ENCODE measurements at regions not wholly inside any gene's neighbourhood (a gene's known extent, or its start where the extent isn't known, plus 50 kb on each side); places are given as distances from the start of the nearest gene placed in this dataset.
"Not testable (repeated sequence)": the region's sequence is repeated elsewhere in the genome, so short reads cannot be mapped to it uniquely, and the experiment has no call there.

DNA sequence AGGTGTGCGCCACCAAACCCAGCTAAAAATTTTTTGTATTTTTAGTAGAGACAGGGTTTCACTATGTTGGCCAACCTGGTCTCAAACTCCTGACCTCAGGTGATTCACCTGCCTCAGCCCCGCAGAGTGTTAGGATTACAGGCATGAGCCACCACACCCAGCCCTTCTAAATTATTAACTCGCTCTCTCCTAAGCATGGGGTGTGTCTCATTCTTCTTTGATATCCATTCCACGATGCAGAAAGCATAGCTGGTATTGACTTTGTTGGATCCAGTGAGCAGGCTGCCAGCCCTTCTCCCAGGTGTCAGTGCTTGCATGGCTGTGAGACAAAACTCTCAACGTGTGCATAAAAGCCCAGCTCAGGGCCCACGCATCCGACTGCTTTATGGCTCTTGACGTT lies 254.1 kb upstream of the PFKP start:
- in situ Hi-C loops (cut with MboI; ENCODE audit: low sequenced_read_pairs): no loop called here

DNA sequence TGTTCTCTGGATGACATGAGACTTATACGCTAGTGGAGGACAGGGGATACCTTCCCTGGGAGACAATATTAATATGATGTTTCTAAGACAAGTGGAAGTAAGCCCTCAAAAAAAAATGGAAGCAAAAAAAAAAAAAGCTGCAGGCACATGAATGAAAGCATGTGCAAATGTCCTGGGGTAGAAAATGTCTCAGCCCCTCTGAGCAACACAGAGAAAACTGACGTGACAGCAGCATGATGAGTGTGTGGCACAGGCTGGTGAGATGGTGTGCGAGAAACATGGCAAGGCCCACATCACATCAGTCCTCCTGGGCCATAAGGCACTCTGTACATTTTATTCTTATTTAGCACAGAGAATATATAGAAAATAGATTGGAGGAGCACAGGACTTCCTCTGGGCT lies 254.7 kb upstream of the PFKP start:
- in situ Hi-C loops (cut with MboI; ENCODE audit: low sequenced_read_pairs): no loop called here

DNA sequence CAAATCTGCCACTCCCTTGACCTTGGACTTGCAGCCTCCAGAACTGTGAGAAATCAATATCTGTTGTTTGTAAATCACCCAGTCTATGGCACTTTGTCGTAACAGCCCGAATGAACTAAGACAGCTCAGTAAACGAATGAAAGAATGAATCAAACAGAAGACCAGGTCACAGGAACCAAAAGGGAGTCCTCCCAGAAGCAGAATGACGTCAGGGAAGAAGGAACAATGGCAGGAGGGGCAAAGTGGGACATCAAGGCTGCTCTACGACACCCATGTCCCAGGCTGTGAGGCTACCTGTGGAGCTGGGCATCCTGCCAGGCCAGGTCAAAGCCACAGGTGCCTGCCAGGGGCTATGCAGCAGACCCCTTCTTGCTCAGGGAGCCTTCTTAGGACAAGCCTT lies 267.2 kb upstream of the PFKP start:
- in situ Hi-C loops (cut with MboI; ENCODE audit: low sequenced_read_pairs): no loop called here

DNA sequence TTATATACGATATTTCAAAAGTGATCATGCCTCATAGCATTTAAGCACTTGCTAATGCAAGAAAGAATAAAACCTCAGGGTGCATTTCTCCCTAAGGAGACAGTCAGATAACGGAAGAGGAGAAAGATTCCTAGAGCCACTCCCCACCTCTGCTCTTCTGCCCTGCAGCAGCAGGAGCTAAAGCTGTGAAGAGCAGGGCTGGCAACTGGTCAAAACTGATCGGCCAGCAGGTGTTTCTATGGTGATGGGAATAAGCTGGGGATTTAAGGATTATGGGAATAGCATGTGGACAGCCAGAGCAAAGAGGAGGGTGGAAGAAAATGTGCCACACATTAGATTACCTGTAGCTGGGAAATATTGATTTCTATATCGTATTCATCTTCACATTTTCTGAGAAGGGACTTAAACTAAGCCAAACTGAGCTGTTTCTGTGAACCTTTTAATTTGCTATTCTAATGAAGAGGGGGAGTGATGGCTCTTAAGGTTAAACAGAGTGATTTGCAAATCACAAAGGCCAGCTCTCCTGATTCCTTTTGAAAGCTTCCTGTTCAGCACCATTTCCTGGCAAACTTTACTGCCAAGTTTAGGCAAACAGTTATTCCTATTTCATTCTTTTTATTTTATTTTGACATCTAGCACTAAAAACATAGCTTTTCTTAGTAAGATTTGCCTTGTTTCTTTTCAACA lies 268.9 kb upstream of the PFKP start:
- in situ Hi-C loops (cut with MboI; ENCODE audit: low sequenced_read_pairs): no loop called here

DNA sequence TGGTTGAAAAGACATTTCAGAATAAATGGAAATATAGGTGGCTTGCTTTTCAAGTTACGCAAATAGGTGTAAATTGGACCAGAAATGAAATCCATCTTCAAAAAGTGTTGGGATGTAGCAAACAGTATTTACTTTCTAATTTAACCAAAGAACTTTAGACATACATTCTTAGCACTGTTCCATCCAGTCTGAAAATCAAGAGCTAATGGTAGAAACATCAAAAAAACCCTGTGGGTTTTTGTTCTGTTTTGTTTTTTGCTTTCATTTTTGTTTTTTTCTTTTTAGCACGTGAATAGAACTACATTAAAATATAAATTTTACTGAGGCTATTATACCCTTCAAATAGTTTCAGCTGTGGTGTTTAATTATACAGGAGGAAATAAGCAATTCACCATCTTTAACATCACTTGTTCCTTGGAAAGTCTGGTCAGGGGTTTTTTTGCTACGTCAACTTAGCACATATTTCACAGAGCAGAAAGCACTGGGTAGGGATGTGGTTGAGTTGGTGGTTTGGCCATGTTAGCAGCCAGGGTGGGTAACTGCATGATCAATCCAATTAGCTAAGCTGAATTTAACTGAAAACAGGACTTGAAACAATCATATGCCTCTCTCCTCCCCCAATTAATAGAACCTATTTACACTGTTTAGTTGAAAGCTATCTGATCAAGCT lies 275.4 kb upstream of the PFKP start:
- in situ Hi-C loops (cut with MboI; ENCODE audit: low sequenced_read_pairs): no loop called here

DNA sequence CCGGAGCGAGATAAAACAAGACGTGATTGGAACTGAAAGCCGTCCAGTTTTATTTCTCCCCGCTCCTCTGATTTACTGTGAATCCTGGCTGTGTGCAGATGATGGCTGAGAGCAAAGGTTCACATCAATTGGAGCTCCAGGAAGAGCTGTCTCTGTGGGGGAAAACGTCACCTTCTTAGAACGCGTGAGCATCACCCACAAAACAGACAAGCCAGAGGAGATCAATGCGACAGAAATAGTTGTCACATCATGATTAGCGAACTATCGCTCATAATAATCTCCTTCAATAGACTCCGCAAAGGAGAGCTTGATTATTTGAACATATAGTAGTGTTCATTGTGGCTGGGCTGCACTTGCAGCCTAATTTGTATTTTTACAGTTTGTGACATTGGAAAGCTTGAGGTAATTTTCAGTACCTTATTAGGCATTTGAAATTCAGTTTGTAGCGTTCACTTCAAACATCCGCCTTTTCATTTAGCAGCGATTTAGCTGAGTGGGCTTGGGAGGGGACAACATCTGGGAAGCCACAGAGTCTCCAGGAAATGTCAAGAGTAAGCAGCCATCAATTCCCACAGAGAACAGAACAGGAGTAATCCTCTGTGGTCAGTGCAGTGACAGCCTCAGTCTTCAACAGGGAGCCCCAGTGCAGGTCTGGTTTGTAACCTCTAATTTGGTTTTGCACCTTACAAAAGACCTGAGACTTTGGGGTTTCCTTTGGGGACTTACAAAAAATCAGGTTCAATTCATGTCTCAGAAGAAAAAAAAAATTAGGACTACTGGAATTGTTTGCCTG lies 276.8 kb upstream of the PFKP start:
- in situ Hi-C loops (cut with MboI; ENCODE audit: low sequenced_read_pairs): no loop called here

DNA sequence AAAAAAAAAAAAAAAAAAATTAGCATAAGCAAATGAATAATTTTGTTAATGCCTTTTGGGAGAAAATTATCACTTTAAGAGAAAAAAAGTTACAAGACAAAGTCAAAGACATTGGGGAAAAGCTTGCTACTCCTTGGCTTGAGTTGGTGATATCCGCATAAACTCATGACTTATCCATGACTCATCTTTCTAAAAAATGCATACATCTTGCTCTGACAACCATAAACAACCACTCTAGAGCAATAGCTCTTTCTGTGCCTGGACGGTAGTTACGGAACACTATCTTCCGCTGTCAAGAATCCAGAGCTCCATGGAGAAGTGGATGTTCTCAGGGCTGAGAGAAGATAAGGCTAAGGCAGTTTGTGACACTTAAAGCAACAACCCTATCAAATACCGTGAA lies 281.1 kb upstream of the PFKP start:
- in situ Hi-C loops (cut with MboI; ENCODE audit: low sequenced_read_pairs): no loop called here

DNA sequence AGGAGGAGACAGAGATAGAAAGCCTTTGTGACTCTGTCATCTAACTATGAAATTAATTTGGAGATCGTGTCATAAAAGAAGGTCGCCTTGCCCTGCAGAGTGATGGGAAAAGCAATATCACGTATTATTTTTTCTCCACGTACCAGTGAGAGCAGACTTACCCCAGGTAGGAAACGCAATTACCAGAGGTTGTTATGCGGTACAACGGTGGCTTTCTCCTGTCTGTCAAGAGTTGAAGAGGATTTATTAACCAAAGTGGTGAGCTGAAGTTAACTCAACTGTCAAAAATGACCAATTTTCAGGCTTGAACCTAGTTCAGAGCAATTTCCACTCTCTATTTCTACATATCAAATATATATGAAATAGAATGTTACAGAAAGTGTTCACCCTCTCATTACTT lies 282.6 kb upstream of the PFKP start:
- in situ Hi-C loops (cut with MboI; ENCODE audit: low sequenced_read_pairs): no loop called here

DNA sequence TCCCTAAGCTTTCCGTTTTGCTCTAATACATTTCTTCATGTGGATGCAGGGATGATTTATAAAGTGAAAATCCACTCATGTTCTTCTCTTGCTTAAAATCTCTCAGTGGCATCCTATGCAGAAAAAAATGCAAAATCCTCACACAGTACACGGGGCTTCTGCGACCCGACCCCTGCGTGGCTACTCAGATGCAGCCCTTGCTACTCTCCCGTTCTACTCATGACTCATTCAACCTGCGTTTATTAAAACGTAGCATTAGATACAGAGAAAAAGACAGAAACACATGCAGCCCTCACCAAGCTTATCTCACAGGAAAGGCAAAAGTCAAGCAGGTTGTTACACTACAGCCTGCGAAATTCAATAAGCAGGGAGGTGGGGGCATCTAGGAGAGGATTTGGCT lies 284.4 kb upstream of the PFKP start:
- in situ Hi-C loops (cut with MboI; ENCODE audit: low sequenced_read_pairs): no loop called here

DNA sequence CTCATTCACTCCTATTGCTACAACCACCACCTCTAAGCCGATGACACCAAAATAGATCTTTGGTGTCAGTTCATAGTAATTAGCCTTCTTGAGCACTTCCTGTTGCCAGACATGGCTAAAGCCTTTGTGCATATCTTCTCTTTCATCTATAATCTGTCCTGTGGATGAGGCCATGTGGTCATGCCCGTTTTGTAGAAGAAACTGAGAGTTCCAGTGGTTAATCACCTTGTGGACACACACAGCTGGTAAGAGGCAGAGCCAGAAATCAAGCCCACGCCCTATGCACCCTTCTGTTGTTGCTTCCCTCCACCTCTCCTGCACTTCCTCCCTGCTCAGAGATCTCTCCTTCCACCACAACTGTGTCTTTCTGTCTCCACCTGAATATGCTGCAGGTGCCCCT lies 285.1 kb upstream of the PFKP start:
- in situ Hi-C loops (cut with MboI; ENCODE audit: low sequenced_read_pairs): no loop called here

DNA sequence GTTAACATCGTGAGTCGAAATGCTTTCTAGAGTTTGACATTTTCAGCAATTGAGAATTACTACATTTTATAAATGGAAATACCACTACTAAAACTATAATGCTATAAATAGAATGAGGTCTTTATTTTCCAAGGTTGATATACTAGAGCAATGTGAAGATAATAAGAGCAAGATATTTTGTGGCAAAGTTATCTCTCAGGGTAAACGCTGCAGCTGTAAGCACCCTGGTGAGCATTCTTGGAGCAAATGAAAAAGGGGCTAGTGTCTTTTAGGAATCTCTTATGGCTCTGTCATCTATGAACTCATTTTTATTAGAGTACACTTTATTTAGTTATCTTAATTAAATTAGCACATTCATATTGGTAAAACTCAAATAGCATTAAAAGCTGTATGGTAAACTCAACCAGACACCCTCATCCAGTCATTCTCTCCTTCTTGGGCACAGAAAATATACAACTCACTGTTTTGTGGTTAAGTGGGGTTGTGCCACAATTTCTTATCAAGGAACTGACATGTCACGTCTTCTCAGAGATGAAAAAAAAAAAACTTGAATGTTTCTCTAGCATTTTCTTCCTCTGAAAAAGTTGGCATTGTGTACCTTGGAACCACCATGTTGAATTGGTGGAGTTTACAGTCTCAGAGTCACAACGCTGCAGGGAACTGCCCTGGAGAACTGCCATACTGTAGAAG lies 289.5 kb upstream of the PFKP start:
- in situ Hi-C loops (cut with MboI; ENCODE audit: low sequenced_read_pairs): no loop called here

DNA sequence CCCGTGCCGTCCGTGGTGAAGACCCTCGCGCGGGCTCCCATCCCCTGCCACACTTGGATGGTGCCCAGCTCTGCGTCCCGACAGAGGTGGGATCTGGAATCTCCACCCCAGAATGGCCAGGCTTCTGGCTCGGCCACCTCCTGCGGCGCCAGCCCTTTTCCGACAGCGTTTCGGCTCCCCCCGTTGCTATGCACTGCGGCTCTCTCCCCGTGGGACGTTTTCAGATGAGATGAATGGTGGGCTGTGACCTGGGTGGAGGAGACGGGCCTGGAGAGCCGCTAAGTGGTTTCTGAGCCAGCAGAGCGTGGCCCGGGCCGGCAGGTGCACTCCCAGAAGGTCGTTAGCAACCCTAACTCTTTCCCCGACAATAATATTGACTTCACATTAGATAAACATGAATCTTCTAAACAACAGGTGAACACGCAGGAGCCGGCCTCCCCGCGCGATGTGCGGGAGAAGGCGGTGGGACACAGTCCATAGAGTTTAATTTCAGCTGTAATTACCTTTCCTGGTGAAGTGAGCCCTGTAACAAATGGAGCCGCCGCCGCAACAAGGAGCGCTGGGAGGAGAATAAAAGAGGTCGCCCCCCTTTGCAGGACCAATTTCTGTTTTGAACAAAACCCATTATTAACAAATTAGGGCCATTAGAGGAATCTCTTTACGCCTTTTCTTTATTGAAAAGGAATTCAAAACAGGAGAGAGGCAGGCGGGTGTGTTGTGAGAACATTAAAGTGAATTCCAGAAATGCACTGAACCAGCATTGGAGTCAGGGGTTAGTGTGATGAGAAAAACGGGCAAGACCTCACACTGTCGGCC lies 294.3 kb upstream of the PFKP start:
- in situ Hi-C loops (cut with MboI; ENCODE audit: low sequenced_read_pairs): no loop called here

DNA sequence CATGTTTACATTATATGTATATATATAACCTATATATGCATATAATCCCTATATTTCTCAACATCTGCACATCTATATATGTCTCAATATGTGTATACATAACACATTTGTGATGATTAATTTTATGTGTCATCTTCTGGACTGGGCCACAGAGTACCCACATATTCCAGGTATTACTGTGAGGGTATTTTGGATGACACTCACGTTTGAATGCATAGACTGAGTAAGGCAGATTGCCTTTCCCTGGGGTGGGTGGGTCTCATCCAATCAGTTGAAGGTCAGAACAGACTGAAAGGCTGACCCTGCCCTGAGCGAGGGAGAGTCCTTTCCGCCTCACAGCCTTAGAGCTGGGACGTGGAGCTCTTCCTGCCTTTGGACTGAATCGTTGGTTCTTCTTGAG lies 295.2 kb upstream of the PFKP start:
- in situ Hi-C loops (cut with MboI; ENCODE audit: low sequenced_read_pairs): no loop called here

DNA sequence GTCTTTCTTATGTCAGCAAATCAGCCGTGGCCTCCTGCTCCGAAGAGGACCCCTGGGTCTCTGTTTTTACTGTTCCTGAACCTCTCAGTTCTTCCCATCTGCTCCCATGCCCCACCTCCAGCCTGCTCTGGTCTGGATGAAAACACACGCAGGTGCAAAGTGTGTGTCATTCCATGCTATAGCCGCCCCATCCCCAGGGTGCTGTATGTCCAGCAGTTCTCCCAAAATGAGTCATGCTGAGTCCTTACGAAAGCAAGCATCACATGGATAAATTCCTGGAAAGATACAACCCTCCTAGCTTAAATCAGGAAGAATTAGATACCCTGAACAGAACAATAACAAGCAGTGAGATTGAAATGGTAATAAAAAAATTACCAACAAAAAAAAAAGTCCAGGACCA lies 300.1 kb upstream of the PFKP start:
- in situ Hi-C loops (cut with MboI; ENCODE audit: low sequenced_read_pairs): not testable (repeated sequence)

DNA sequence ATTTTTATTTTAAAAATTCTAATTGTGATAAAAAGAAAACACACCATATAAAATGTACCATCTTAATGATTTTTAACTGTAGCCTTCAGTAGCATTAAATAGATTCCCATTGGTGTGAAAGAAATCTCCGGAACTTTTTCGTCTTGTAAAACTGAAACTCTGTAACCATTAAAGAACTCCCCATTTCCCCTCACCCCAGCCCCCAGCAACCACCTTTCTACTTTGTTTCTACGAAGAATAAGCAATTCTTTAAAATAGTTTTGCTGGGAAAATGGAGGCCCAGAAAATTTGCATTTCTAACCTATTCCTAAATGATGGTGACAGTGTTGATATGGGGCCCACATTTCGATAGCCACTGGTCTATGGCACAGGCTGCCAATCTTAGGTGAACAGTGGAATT lies 305.4 kb upstream of the PFKP start:
- in situ Hi-C loops (cut with MboI; ENCODE audit: low sequenced_read_pairs): no loop called here

DNA sequence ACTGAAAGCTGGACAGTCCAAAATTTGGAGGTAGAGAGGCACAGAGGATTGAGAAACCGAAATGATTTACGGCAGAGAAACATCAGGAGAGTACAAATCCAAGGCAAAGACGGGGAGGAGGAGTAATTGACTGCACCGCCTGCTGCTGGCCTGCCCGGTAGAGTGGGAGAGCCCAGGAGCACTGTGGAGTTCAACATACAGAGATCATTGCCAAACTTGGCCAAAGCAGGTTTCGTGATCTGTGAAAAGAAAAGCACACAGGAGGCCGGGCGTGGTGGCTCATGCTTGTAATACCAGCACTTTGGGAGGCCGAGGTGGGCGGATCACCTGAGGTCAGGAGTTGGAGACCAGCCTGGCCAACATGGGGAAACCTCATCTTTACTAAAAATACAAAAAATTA lies 306.0 kb upstream of the PFKP start:
- in situ Hi-C loops (cut with MboI; ENCODE audit: low sequenced_read_pairs): no loop called here

DNA sequence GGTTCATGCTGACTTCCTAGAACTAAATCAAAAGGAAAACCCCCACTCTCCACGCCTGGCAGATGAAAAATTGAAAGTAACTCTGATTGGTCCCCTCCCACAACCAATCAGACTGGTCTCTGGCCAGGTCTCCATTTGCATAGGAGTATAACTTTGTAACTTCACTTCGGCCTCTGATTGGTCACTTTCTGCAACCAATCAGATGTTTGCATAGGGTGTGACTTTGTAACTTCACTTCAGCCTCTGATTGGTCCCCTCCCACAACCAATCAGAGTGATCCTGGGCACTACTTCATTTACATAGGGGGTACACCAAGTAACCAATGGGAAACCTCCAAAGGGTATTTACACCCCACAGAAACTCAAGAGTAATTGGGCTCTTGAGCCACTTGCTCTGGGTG lies 306.6 kb upstream of the PFKP start:
- in situ Hi-C loops (cut with MboI; ENCODE audit: low sequenced_read_pairs): no loop called here

DNA sequence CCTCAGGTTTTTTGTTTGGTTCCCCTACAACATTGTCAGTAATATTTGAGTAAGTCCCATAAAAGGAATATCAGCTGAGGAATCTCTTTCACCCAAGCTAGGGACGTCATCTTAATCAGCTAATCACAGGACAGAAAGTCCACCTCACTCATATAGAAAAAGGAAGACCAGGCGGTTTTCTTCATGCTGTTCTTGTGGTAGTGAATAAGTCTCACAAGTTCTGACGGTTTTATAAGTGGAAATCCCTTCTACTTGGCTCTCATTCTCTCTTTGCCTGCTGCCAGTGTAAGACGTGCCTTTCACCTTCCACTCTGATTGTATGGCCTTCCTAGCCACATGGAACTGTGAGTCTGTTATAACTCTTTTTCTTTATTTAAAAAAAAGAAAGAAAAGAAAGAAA lies 308.1 kb upstream of the PFKP start:
- in situ Hi-C loops (cut with MboI; ENCODE audit: low sequenced_read_pairs): no loop called here

DNA sequence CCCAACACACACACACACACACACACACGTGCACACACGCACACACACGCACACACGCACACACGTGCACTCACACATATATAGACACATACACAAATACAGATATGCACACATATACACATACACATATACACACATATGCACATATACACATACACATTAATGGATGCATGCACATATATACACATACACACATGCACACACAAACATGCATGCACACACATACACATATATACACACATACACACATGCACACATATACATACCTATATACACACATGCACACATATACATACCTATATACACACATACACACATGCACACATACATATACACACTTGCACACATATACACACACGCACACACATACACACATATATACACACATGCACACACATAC lies 312.4 kb upstream of the PFKP start:
- in situ Hi-C loops (cut with MboI; ENCODE audit: low sequenced_read_pairs): no loop called here

DNA sequence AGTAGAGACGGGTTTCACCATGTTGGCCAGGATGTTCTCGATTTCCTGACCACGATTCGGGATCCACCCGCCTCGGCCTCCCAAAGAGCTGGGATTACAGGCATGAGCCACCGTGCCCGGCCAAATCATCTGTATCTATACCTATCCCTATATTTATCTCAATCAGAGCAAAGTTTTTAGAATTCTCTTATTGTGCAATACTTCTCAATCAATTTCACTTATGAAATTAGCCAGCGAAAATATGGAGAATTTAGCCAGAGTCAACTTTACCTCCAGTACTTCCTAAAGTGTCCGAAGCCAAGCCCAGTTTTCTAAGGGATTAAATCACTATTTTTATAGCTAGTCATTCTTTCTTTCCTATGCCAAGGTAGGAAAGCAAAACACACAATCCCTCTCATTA lies 319.1 kb upstream of the PFKP start:
- in situ Hi-C loops (cut with MboI; ENCODE audit: low sequenced_read_pairs): no loop called here

DNA sequence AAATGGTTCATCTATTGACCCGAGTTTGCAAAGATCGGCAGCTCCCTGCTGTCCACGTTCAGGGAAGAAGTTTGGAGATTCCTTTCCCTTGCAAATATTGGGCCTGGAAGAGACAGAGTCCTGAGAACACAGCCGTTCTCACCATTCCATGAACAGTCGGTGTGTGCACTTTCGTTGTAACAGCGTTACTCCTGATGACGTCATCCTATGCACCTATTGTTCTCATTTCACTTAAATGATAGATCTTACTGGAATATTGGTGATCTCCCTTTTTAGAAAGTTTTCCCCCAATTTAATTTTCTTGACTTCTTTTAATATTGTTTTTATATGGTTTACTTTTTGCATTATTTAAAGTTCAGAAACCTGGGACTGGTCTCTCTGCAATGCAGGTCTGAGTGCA lies 320.7 kb upstream of the PFKP start:
- in situ Hi-C loops (cut with MboI; ENCODE audit: low sequenced_read_pairs): no loop called here

Data from HL-60/S4 (cell line).